ENCODE measurements at regions not wholly inside any gene's neighbourhood (a gene's known extent, or its start where the extent isn't known, plus 50 kb on each side); places are given as distances from the start of the nearest gene placed in this dataset.

GRCh38 chr4:128517096-128517738, 229.6 kb upstream of the PGRMC2 start:
- peak; percentile 26 for DNase-seq (ENCODE audit: low read depth, low spot score)
- TF ChIP-seq CTCF (IDR thresholded peaks at IDR 0.05; ENCODE audit: low read depth, low read length), result no peak
- POLR2A ChIA-PET, result interaction anchor here (0.7 to 2.2 kb wide), 17 partner anchors 9 to 306 kb away, joined by 3 to 19 read pairs (median 4); partner anchors contain the start of genes JADE1 and PGRMC2
- Histone ChIP-seq H3K4me3 (ENCODE audit: low read depth, low read length) (no peak overlapping the region), H3K27me3 (ENCODE audit: control insufficient read depth, insufficient read depth, low read length) (no peaks in the 10 kb centered on the region), H3K27ac (ENCODE audit: low read depth, low read length) (peak overlapping the region; percentile 92), H3K9me3 (ENCODE audit: control insufficient read depth, insufficient read depth, low read length) (no peaks in the 10 kb centered on the region)
- CTCF ChIA-PET, result interaction anchor here (0.6 to 2.4 kb wide), 6 partner anchors 8 to 325 kb away, joined by 3 to 11 read pairs (median 3); no protein-coding TSS in a partner anchor

GRCh38 chr4:128516301-128516969, 228.8 kb upstream of the PGRMC2 start:
- ChIA-PET POLR2A (interaction anchor here (1.0 to 2.2 kb wide), 6 partner anchors 13 to 293 kb away, joined by 3 to 19 read pairs (median 6); partner anchors contain the start of gene JADE1), CTCF (interaction anchor here (1.1 to 2.4 kb wide), 3 partner anchors 37 to 62 kb away, joined by 3 to 11 read pairs (median 3); no protein-coding TSS in a partner anchor)
- H3K4me3 ChIP-seq (ENCODE audit: low read depth, low read length), result no peak overlapping the region
- peak; percentile 85 for DNase-seq (ENCODE audit: low read depth, low spot score)
- no peaks in the 10 kb centered on the region for H3K9me3 ChIP-seq (ENCODE audit: control insufficient read depth, insufficient read depth, low read length)
- TF ChIP-seq CTCF (IDR thresholded peaks at IDR 0.05; ENCODE audit: low read depth, low read length), result no peak
- H3K27ac ChIP-seq (ENCODE audit: low read depth, low read length), result peak overlapping the region; percentile 92
- H3K27me3 ChIP-seq (ENCODE audit: control insufficient read depth, insufficient read depth, low read length), result no peaks in the 10 kb centered on the region

- no peak for TF ChIP-seq CTCF (IDR thresholded peaks at IDR 0.05; ENCODE audit: low read depth, low read length)
- Histone ChIP-seq H3K9me3 (ENCODE audit: control insufficient read depth, insufficient read depth, low read length) (no peaks in the 10 kb centered on the region), H3K4me3 (ENCODE audit: low read depth, low read length) (no peak overlapping the region), H3K27me3 (ENCODE audit: control insufficient read depth, insufficient read depth, low read length) (no peaks in the 10 kb centered on the region), H3K27ac (ENCODE audit: low read depth, low read length) (no peak overlapping the region)
- POLR2A ChIA-PET, result interaction anchor here (0.6 kb wide), 1 partner anchor 91 kb away, joined by 11 read pairs; no protein-coding TSS in a partner anchor
- DNase-seq (ENCODE audit: low read depth, low spot score), result no peak
- CTCF ChIA-PET, result interaction anchor here (0.7 to 1.0 kb wide), 2 partner anchors 10 to 59 kb away, joined by 3 read pairs; no protein-coding TSS in a partner anchor
These were observed 226.3 kb upstream of the PGRMC2 start for GRCh38 chr4:128513664-128514484.

GRCh38 chr4:128512767-128513322, 225.2 kb upstream of the PGRMC2 start:
- no peak for TF ChIP-seq CTCF (IDR thresholded peaks at IDR 0.05; ENCODE audit: low read depth, low read length)
- DNase-seq (ENCODE audit: low read depth, low spot score), result no peak
- Histone ChIP-seq H3K9me3 (ENCODE audit: control insufficient read depth, insufficient read depth, low read length) (no peaks in the 10 kb centered on the region), H3K27me3 (ENCODE audit: control insufficient read depth, insufficient read depth, low read length) (no peaks in the 10 kb centered on the region), H3K27ac (ENCODE audit: low read depth, low read length) (no peak overlapping the region), H3K4me3 (ENCODE audit: low read depth, low read length) (no peak overlapping the region)
- POLR2A ChIA-PET, result no interaction called here
- CTCF ChIA-PET, result no interaction called here

Measured in AG04450 (cell line).